SK-MEL-5 (cell line): ENCODE measurements at regions not wholly inside any gene's neighbourhood (a gene's known extent, or its start where the extent isn't known, plus 50 kb on each side); places are given as distances from the start of the nearest gene placed in this dataset.

Experiments
- DNase-seq: peaks from one replicate; pipeline ENCODE4 v3.0.0-alpha.2; 2016; ENCODE audit warnings: low read depth, low spot score
- in situ Hi-C: cut with HindIII; loops from 2 replicates; pipeline ENCODE4 v1.10.0; 2016; ENCODE audit warnings: low sequenced_read_pairs, high pct_unique_total_duplicates, low pct_unique_long_range_greater_than_20kb

- DNase-seq, result no peak
- in situ Hi-C loops, result no loop called here
These were observed 413.8 kb upstream of the LINC00305 start for GRCh38 chr18:64562651-64563050.

GRCh38 chr18:64546451-64546850 lies 397.6 kb upstream of the LINC00305 start:
- no peak for DNase-seq
- in situ Hi-C loops, result no loop called here

GRCh38 chr18:64539847-64540246 lies 391.0 kb upstream of the LINC00305 start:
- no peak for DNase-seq
- in situ Hi-C loops, result no loop called here

- in situ Hi-C loops, result no loop called here
- no peak for DNase-seq
These were observed 379.8 kb upstream of the LINC00305 start for GRCh38 chr18:64528646-64529045.

DNA sequence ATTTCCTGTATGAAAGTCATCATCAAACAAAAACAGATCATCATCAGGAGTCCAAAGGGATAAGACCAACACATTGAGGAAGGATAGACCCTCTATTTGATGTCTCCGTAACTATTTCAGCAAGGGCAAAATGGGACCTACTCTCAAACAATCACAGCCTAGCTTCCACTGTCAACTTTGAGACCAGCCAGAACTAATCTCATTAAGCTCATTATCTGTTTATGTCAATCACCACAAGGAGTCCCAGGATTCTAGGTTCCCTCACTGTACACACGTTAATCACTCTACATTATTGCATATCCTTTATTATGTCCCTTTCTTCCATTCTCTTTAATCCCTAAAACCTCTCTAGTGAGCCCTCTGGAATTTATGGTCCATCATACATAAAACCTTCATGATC lies 370.3 kb upstream of the LINC00305 start:
- in situ Hi-C loops, result no loop called here

GRCh38 chr18:64518191-64518590 lies 369.3 kb upstream of the LINC00305 start:
- in situ Hi-C loops, result no loop called here
- DNase-seq, result no peak

More for the DNA sequence above, 370.3 kb upstream of the LINC00305 start:
- DNase-seq, result no peak

GRCh38 chr18:64513401-64513800 lies 364.5 kb upstream of the LINC00305 start:
- no peak for DNase-seq
- in situ Hi-C loops, result no loop called here

GRCh38 chr18:64490207-64490606 lies 341.3 kb upstream of the LINC00305 start:
- no peak for DNase-seq
- in situ Hi-C loops, result no loop called here

GRCh38 chr18:64488698-64489097 lies 339.8 kb upstream of the LINC00305 start:
- DNase-seq, result no peak
- in situ Hi-C loops, result no loop called here

GRCh38 chr18:64474773-64475172 lies 325.9 kb upstream of the LINC00305 start:
- DNase-seq, result peak; percentile 29
- in situ Hi-C loops, result no loop called here

GRCh38 chr18:64474255-64474654 lies 325.4 kb upstream of the LINC00305 start:
- no peak for DNase-seq
- in situ Hi-C loops, result no loop called here

GRCh38 chr18:64449434-64449833 lies 300.5 kb upstream of the LINC00305 start:
- in situ Hi-C loops, result no loop called here
- no peak for DNase-seq

- no peak for DNase-seq
- in situ Hi-C loops, result no loop called here
These were observed 295.9 kb upstream of the LINC00305 start for GRCh38 chr18:64444819-64445218.

DNA sequence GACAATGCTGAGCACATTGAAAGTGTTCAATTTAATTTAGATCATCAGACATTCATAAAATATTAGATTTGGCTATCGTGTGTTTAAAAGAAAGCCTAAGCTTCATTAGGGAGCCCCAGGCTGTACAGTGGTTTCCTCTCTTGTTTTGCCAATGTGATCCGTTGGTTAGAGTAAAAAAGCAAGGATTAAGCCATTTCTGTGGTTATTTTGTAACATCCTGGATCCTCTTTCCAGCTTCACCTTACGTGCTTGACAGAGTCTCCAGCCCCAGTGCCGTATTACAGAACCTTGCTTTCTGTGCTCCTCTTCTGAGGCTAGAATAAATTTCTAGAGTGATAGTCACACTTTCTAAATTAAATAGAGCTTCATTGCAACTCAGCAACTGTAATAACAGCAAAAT lies 289.3 kb upstream of the LINC00305 start:
- in situ Hi-C loops, result no loop called here
- DNase-seq, result no peak

DNA sequence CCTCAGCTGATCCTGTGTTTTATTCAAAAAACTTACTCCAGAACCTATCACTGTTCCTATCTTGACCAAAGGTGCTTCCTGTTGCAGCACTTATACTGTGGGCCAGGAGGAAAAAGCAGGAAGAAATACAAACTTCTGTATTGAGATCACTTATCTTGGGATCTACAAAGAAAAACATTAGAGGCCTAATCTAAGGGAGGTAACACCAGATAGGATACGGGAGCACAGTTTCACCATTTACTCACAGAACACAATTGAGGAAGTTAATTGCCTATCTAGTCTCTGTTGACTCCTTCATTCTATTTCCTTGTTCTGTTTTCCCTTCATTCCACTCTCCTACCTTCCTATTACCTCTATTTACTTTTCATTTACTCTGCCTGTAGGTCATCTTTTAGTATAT lies 287.2 kb upstream of the LINC00305 start:
- DNase-seq, result no peak
- in situ Hi-C loops, result no loop called here

DNA sequence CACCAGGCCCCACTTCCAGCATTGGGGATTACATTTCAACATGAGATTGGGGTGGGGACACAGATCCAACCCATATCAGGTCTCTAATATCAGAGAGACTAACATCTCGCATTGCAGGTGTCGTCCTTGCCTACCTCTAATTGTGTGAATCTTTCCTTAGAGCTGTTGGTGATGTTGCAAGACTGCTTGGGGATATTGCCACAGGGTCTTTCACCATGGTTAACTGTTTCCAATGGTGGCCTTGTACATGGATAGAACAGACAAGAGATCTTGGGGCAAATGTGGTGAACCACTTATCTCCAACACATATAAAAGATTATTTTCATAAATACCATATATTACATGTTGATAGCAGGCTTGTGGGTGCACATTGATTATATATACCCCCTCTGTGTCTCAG lies 270.3 kb upstream of the LINC00305 start:
- in situ Hi-C loops, result no loop called here
- DNase-seq, result no peak

GRCh38 chr18:64416990-64417389 lies 268.1 kb upstream of the LINC00305 start:
- no peak for DNase-seq
- in situ Hi-C loops, result no loop called here

GRCh38 chr18:64415218-64415617 lies 266.3 kb upstream of the LINC00305 start:
- in situ Hi-C loops, result no loop called here
- no peak for DNase-seq

GRCh38 chr18:64410685-64411084 lies 261.8 kb upstream of the LINC00305 start:
- DNase-seq, result no peak
- in situ Hi-C loops, result no loop called here

GRCh38 chr18:64409511-64409910 lies 260.6 kb upstream of the LINC00305 start:
- in situ Hi-C loops, result no loop called here
- peak; percentile 46 for DNase-seq
